SH-SY5Y (cell line): ENCODE measurements at regions not wholly inside any gene's neighbourhood (a gene's known extent, or its start where the extent isn't known, plus 50 kb on each side); places are given as distances from the start of the nearest gene placed in this dataset.

ENCODE experiments used
- GATA2 ChIP-seq: IDR thresholded peaks from 2 replicates; pipeline ENCODE4 v1.6.1; 2011; ENCODE audit warnings: mild to moderate bottlenecking, low read depth, low read length
- GATA3 ChIP-seq: IDR thresholded peaks from 2 replicates; pipeline ENCODE4 v1.6.1; 2011; ENCODE audit warnings: low read depth, mild to moderate bottlenecking, low read length, moderate library complexity

- no peak for TF ChIP-seq GATA2
- no peak for TF ChIP-seq GATA3
Measured at GRCh38 chr6:163929538-163929937, 515.0 kb downstream of the QKI start.

- no peak for TF ChIP-seq GATA2
- no peak for TF ChIP-seq GATA3
Measured at GRCh38 chr6:163926642-163927041, 512.1 kb downstream of the QKI start.

- TF ChIP-seq GATA2 (no peak), GATA3 (no peak)
Measured at GRCh38 chr6:163925839-163926238, 511.3 kb downstream of the QKI start.

GRCh38 chr6:163923658-163924411 lies 509.3 kb downstream of the QKI start:
- no peak for TF ChIP-seq GATA3
- TF ChIP-seq GATA2, result no peak

- TF ChIP-seq GATA2, result no peak
- TF ChIP-seq GATA3, result no peak
Measured at GRCh38 chr6:163922562-163922961, 508.0 kb downstream of the QKI start.

- TF ChIP-seq GATA3, result no peak
- no peak for TF ChIP-seq GATA2
Measured at GRCh38 chr6:163919652-163920051, 505.1 kb downstream of the QKI start.

GRCh38 chr6:163916315-163917081 lies 502.0 kb downstream of the QKI start:
- TF ChIP-seq GATA3 (no peak), GATA2 (no peak)

- TF ChIP-seq GATA3 (no peak), GATA2 (no peak)
Measured at GRCh38 chr6:163915131-163915530, 500.6 kb downstream of the QKI start.

- TF ChIP-seq GATA3, result no peak
- no peak for TF ChIP-seq GATA2
Measured at GRCh38 chr6:163913045-163913444, 498.5 kb downstream of the QKI start.

GRCh38 chr6:163906006-163906710 lies 491.6 kb downstream of the QKI start:
- TF ChIP-seq GATA2 (no peak), GATA3 (no peak)

GRCh38 chr6:163904186-163904585 lies 489.7 kb downstream of the QKI start:
- TF ChIP-seq GATA2, result no peak
- no peak for TF ChIP-seq GATA3

- TF ChIP-seq GATA3, result no peak
- no peak for TF ChIP-seq GATA2
Measured at GRCh38 chr6:163903541-163903940, 489.0 kb downstream of the QKI start.

- TF ChIP-seq GATA3 (no peak), GATA2 (no peak)
Measured at GRCh38 chr6:163902993-163903392, 488.5 kb downstream of the QKI start.

GRCh38 chr6:163901681-163902080 lies 487.2 kb downstream of the QKI start:
- TF ChIP-seq GATA3 (no peak), GATA2 (no peak)
